ENCODE measurements at regions not wholly inside any gene's neighbourhood (a gene's known extent, or its start where the extent isn't known, plus 50 kb on each side); places are given as distances from the start of the nearest gene placed in this dataset.

DNA sequence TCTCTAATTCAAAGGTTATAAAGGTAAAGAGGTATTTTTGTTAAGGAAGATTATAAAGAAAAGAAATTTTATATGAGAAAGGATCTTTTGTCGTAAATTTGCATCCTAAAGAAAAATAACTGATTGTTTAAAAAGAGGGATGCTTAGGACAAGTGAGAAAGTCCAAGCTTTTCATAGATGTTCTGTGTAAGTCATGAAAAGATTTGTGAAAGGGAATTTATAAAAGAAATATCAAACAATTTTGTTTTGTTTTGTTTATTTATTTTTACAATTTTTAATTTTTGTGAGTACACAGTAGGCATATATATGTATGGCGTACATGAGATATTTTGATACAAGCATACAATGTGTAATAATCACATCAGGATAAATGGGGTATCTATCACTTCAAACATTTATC, 145.2 kb downstream of the ADSS2 start:
- no peak for TF ChIP-seq SMAD3 (CRISPR knock-in tag; IDR thresholded peaks at IDR 0.05; ENCODE audit: borderline replicate concordance)
- no peak for TF ChIP-seq NFE2L1 (CRISPR knock-in tag; IDR thresholded peaks at IDR 0.05)
- TF ChIP-seq, protein P1, sequence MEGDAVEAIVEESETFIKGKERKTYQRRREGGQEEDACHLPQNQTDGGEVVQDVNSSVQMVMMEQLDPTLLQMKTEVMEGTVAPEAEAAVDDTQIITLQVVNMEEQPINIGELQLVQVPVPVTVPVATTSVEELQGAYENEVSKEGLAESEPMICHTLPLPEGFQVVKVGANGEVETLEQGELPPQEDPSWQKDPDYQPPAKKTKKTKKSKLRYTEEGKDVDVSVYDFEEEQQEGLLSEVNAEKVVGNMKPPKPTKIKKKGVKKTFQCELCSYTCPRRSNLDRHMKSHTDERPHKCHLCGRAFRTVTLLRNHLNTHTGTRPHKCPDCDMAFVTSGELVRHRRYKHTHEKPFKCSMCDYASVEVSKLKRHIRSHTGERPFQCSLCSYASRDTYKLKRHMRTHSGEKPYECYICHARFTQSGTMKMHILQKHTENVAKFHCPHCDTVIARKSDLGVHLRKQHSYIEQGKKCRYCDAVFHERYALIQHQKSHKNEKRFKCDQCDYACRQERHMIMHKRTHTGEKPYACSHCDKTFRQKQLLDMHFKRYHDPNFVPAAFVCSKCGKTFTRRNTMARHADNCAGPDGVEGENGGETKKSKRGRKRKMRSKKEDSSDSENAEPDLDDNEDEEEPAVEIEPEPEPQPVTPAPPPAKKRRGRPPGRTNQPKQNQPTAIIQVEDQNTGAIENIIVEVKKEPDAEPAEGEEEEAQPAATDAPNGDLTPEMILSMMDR (IDR thresholded peaks at IDR 0.05), result no peak
- TF ChIP-seq, protein P2, sequence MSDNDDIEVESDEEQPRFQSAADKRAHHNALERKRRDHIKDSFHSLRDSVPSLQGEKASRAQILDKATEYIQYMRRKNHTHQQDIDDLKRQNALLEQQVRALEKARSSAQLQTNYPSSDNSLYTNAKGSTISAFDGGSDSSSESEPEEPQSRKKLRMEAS (CRISPR knock-in tag; IDR thresholded peaks at IDR 0.05), result no peak
- no peak for TF ChIP-seq KAT7 (CRISPR knock-in tag; IDR thresholded peaks at IDR 0.05; ENCODE audit: borderline replicate concordance)
- no peak for TF ChIP-seq NR3C1 (CRISPR knock-in tag; conservative IDR thresholded peaks at IDR 0.05; ENCODE audit: low read depth)
- TF ChIP-seq NR2C2 (CRISPR knock-in tag; IDR thresholded peaks at IDR 0.05), result no peak
- TF ChIP-seq CREB1 (CRISPR knock-in tag; IDR thresholded peaks at IDR 0.05), result no peak
- TF ChIP-seq, protein P3, sequence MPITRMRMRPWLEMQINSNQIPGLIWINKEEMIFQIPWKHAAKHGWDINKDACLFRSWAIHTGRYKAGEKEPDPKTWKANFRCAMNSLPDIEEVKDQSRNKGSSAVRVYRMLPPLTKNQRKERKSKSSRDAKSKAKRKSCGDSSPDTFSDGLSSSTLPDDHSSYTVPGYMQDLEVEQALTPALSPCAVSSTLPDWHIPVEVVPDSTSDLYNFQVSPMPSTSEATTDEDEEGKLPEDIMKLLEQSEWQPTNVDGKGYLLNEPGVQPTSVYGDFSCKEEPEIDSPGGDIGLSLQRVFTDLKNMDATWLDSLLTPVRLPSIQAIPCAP (CRISPR knock-in tag; IDR thresholded peaks at IDR 0.05), result no peak
- TF ChIP-seq SP1 (CRISPR knock-in tag; conservative IDR thresholded peaks at IDR 0.05), result no peak
